H9 (cell line): ENCODE measurements at regions not wholly inside any gene's neighbourhood (a gene's known extent, or its start where the extent isn't known, plus 50 kb on each side); places are given as distances from the start of the nearest gene placed in this dataset.

ENCODE experiments used
- DNase-seq: peaks from one replicate; pipeline ENCODE4 v3.0.0-alpha.2; 2017
- H2AFZ ChIP-seq: one replicate; pipeline ENCODE4 v1.6.1; 2013; ENCODE audit warnings: mild to moderate bottlenecking, low read length, control low read depth, moderate library complexity
- H2AK5ac ChIP-seq: 2 replicates; pipeline ENCODE4 v1.6.1; 2013; ENCODE audit warnings: low read length, control low read depth, mixed read lengths; ENCODE audit not compliant: insufficient read length
- H2BK120ac ChIP-seq: one replicate; pipeline ENCODE4 v1.6.1; 2013; ENCODE audit warnings: low read depth, mild to moderate bottlenecking, low read length, control low read depth, inconsistent platforms; ENCODE audit not compliant: poor library complexity, severe bottlenecking
- H2BK12ac ChIP-seq: 2 replicates; pipeline ENCODE4 v1.6.1; 2013; ENCODE audit warnings: low read length, control low read depth, mixed read lengths, low read depth; ENCODE audit not compliant: insufficient read length
- H2BK15ac ChIP-seq: 2 replicates; pipeline ENCODE4 v1.6.1; 2013; ENCODE audit warnings: low read depth, low read length, control low read depth
- H2BK20ac ChIP-seq: one replicate; pipeline ENCODE4 v1.6.1; 2013; ENCODE audit warnings: low read depth, mild to moderate bottlenecking, low read length, control low read depth, inconsistent platforms; ENCODE audit not compliant: poor library complexity, severe bottlenecking
- H2BK5ac ChIP-seq: 2 replicates; pipeline ENCODE4 v1.6.1; 2013; ENCODE audit warnings: low read length, control low read depth, mixed read lengths; ENCODE audit not compliant: insufficient read length
- H3K14ac ChIP-seq: 2 replicates; pipeline ENCODE4 v1.6.1; 2013; ENCODE audit warnings: low read length, control low read depth; ENCODE audit not compliant: insufficient read depth
- H3K18ac ChIP-seq: 2 replicates; pipeline ENCODE4 v1.6.1; 2013; ENCODE audit warnings: low read depth, mild to moderate bottlenecking, mixed read lengths, low read length, control low read depth; ENCODE audit not compliant: insufficient read length
- H3K23ac ChIP-seq: 2 replicates; pipeline ENCODE4 v1.6.1; 2013; ENCODE audit warnings: low read length, control low read depth, mixed read lengths, low read depth; ENCODE audit not compliant: insufficient read length
- H3K23me2 ChIP-seq: 2 replicates; pipeline ENCODE4 v1.6.1; 2013; ENCODE audit warnings: low read depth, mild to moderate bottlenecking, mixed read lengths, low read length, control low read depth; ENCODE audit not compliant: insufficient read length, poor library complexity, severe bottlenecking
- H3K27ac ChIP-seq: 2 replicates; pipeline ENCODE4 v1.5.1; 2013; ENCODE audit warnings: low read length, control low read depth, mixed read lengths, low read depth; ENCODE audit not compliant: insufficient read length
- H3K27me3 ChIP-seq: 2 replicates; pipeline ENCODE4 v1.6.1; 2013; ENCODE audit warnings: low read length, control low read depth, inconsistent platforms; ENCODE audit not compliant: insufficient read depth
- H3K4ac ChIP-seq: 2 replicates; pipeline ENCODE4 v1.6.1; 2013; ENCODE audit warnings: low read depth, mild to moderate bottlenecking, control low read depth, inconsistent platforms, low read length, moderate library complexity
- H3K4me1 ChIP-seq: 2 replicates; pipeline ENCODE4 v1.6.1; 2013; ENCODE audit warnings: low read length, control low read depth, inconsistent platforms; ENCODE audit not compliant: insufficient read depth
- H3K4me2 ChIP-seq: 2 replicates; pipeline ENCODE4 v1.6.1; 2013; ENCODE audit warnings: low read length, control low read depth, mixed read lengths; ENCODE audit not compliant: insufficient read length, insufficient read depth
- H3K56ac ChIP-seq: 2 replicates; pipeline ENCODE4 v1.6.1; 2013; ENCODE audit warnings: low read depth, mild to moderate bottlenecking, mixed read lengths, low read length, control low read depth; ENCODE audit not compliant: insufficient read length
- H3K79me1 ChIP-seq: 2 replicates; pipeline ENCODE4 v1.6.1; 2013; ENCODE audit warnings: low read depth, mild to moderate bottlenecking, moderate library complexity, low read length, control low read depth, inconsistent platforms; ENCODE audit not compliant: insufficient read depth, poor library complexity, severe bottlenecking
- H3K79me2 ChIP-seq: 2 replicates; pipeline ENCODE4 v1.6.1; 2013; ENCODE audit warnings: low read length, control low read depth, inconsistent platforms; ENCODE audit not compliant: insufficient read depth
- H3K9ac ChIP-seq: 2 replicates; pipeline ENCODE4 v1.6.1; 2013; ENCODE audit warnings: low read length, control low read depth, mixed read lengths; ENCODE audit not compliant: insufficient read length; ENCODE audit errors: extremely low read depth
- H3K9me3 ChIP-seq: one replicate; pipeline ENCODE4 v1.6.1; 2013; ENCODE audit warnings: low read depth, low read length, inconsistent platforms; ENCODE audit not compliant: control insufficient read depth
- H3T11ph ChIP-seq: one replicate; pipeline ENCODE4 v1.6.1; 2013; ENCODE audit warnings: mild to moderate bottlenecking, low read length, control low read depth, inconsistent platforms
- H4K20me1 ChIP-seq: one replicate; pipeline ENCODE4 v1.6.1; 2013; ENCODE audit not compliant: control insufficient read depth, insufficient read length, insufficient read depth
- H4K5ac ChIP-seq: 2 replicates; pipeline ENCODE4 v1.6.1; 2013; ENCODE audit warnings: low read depth, mild to moderate bottlenecking, mixed read lengths, low read length, control low read depth; ENCODE audit not compliant: insufficient read length
- H4K8ac ChIP-seq: replicated peaks from 2 replicates; pipeline ENCODE4 v1.6.1; 2013; ENCODE audit warnings: low read length, control low read depth, mixed read lengths, low read depth; ENCODE audit not compliant: insufficient read length
- H4K91ac ChIP-seq: 2 replicates; pipeline ENCODE4 v1.6.1; 2013; ENCODE audit warnings: low read depth, mild to moderate bottlenecking, moderate library complexity, mixed read lengths, low read length, control low read depth; ENCODE audit not compliant: insufficient read length
- H3K27ac Mint-ChIP-seq, 3 experiments: 2 replicates in 2 of 3; 3 replicates in 1 of 3; pipeline ENCODE4 v1.8.0; 2020 to 2021; ENCODE audit warnings: mixed read lengths in 3 of 3, mild to moderate bottlenecking in 1 of 3, moderate library complexity in 1 of 3
- H3K27me3 Mint-ChIP-seq: 2 replicates; pipeline ENCODE4 v1.8.0; 2021; ENCODE audit warnings: low read depth, mild to moderate bottlenecking, moderate library complexity, mixed read lengths
- H3K36me3 Mint-ChIP-seq, 3 experiments: 2 replicates in 2 of 3; 3 replicates in 1 of 3; pipeline ENCODE4 v1.8.0; 2020 to 2021; ENCODE audit warnings: low read depth in 3 of 3, mixed read lengths in 3 of 3; ENCODE audit not compliant: insufficient read depth in 1 of 3
- H3K4me1 Mint-ChIP-seq, 2 experiments: 2 replicates each; pipeline ENCODE4 v1.8.0; 2020; ENCODE audit warnings: mixed read lengths in 2 of 2
- H3K4me3 Mint-ChIP-seq, 2 experiments: 2 replicates in 1 of 2; 3 replicates in 1 of 2; pipeline ENCODE4 v1.8.0; 2020 to 2021; ENCODE audit warnings: mild to moderate bottlenecking in 2 of 2, mixed read lengths in 2 of 2, moderate library complexity in 1 of 2
- H3K9me3 Mint-ChIP-seq, 2 experiments: 2 replicates in 1 of 2; 3 replicates in 1 of 2; pipeline ENCODE4 v1.8.0; 2020; ENCODE audit warnings: mild to moderate bottlenecking in 2 of 2, mixed read lengths in 2 of 2, moderate library complexity in 1 of 2
- CTCF ChIP-seq: fragments of 200-600 bp; sonication (generic); conservative IDR thresholded peaks from 3 replicates; pipeline ENCODE4 v1.8.0; 2021; ENCODE audit warnings: antibody characterized with exemption, mild to moderate bottlenecking
- WGBS: extraction: QIAGEN DNeasy Blood & Tissue Kit; methylation state at CpG from one replicate; pipeline ENCODE4 v1.1.7; 2013; ENCODE audit warnings: missing lambda C conversion rate, low lambda C conversion rate, mixed read lengths; ENCODE audit not compliant: insufficient read length; ENCODE audit errors: extremely low coverage; 5-methylcytosine and 5-hydroxymethylcytosine counted together

GRCh38 chr1:22264464-22265341, 121.8 kb upstream of the WNT4 start:
- Histone ChIP-seq H3K9ac (no peak overlapping the region), H3K79me2 (no peaks in the 10 kb centered on the region), H4K20me1 (no peaks in the 10 kb centered on the region), H4K91ac (no peak overlapping the region), H3K4me1 (peaks cover 5% of the 10 kb centered on the region; the same call in 1 of the 2 replicates), H2AK5ac (no peak overlapping the region), H2BK12ac (no peak overlapping the region), H3K4me2 (no peak overlapping the region), H2BK15ac (no peak overlapping the region), H3K23ac (no peak overlapping the region), H3K27ac (no peak overlapping the region), H2BK120ac (no peak overlapping the region), H3K27me3 (no peaks in the 10 kb centered on the region), H3K23me2 (no peaks in the 10 kb centered on the region), H3K56ac (no peak overlapping the region), H3T11ph (no peak overlapping the region), H3K79me1 (no peaks in the 10 kb centered on the region), H3K4ac (no peak overlapping the region), H4K5ac (no peak overlapping the region), H3K18ac (peak overlapping the region; percentile 71), H4K8ac (no peak overlapping the region), H2BK20ac (no peak overlapping the region), H2AFZ (no peak overlapping the region), H3K9me3 (no peaks in the 10 kb centered on the region), H3K14ac (peak overlapping the region; percentile 77), H2BK5ac (no peak overlapping the region)
- no peaks in the 10 kb centered on the region; the same call in none of the 2 replicates for H3K27me3 Mint-ChIP-seq
- no CpG with 5 or more reads among the region's 15 CpGs for WGBS
- H3K4me3 Mint-ChIP-seq = no peak overlapping the region; a peak in 1 of 5 replicates
- peaks cover 35 to 69% of the 10 kb centered on the region in 2 experiments for H3K4me1 Mint-ChIP-seq
- no peaks in the 10 kb centered on the region; a peak in 1 of 5 replicates for H3K9me3 Mint-ChIP-seq
- peak overlapping the region; percentile 64 to 92 (median 73); a peak in 4 of 7 replicates for H3K27ac Mint-ChIP-seq
- H3K36me3 Mint-ChIP-seq = no peaks in the 10 kb centered on the region
- TF ChIP-seq CTCF = no peak
- no peak for DNase-seq
